DND-41 (cell line): ENCODE measurements at regions not wholly inside any gene's neighbourhood (a gene's known extent, or its start where the extent isn't known, plus 50 kb on each side); places are given as distances from the start of the nearest gene placed in this dataset.

ENCODE experiments used
- ATAC-seq: fragments of 200-7000 bp; cut with Tn5 transposase; 3 replicates; pipeline ENCODE4 v1.9.1; 2021; ENCODE audit warnings: low read depth; ENCODE audit not compliant: insufficient read depth
- DNase-seq: peaks from one replicate; pipeline ENCODE4 v3.0.0-alpha.2; 2020
- H2AFZ ChIP-seq: 2 replicates; pipeline ENCODE4 v1.6.0; 2012; ENCODE audit warnings: low read depth, low read length
- H3K27ac ChIP-seq: 2 replicates; pipeline ENCODE4 v1.5.1; 2012; ENCODE audit warnings: low read length, inconsistent platforms
- H3K27me3 ChIP-seq: fragments of 200-600 bp; sonication (generic); 2 replicates; pipeline ENCODE4 v1.6.0; 2012; ENCODE audit warnings: low read length, mild to moderate bottlenecking, inconsistent platforms; ENCODE audit not compliant: insufficient read depth, poor library complexity
- H3K36me3 ChIP-seq: 2 replicates; pipeline ENCODE4 v1.5.1; 2012; ENCODE audit warnings: low read length, inconsistent platforms; ENCODE audit not compliant: insufficient read depth
- H3K4me1 ChIP-seq: 2 replicates; pipeline ENCODE4 v1.5.1; 2012; ENCODE audit warnings: mild to moderate bottlenecking, low read length; ENCODE audit not compliant: insufficient read depth
- H3K4me2 ChIP-seq: 2 replicates; pipeline ENCODE4 v1.6.0; 2012; ENCODE audit warnings: mild to moderate bottlenecking, moderate library complexity, low read length, inconsistent platforms; ENCODE audit not compliant: insufficient read depth
- H3K4me3 ChIP-seq, 2 experiments: fragments of 200-600 bp in 1 of 2; shearing (Covaris generic) in 1 of 2; 2 replicates each; pipeline ENCODE4 v1.5.1; 2012 to 2016; ENCODE audit warnings: inconsistent platforms in 2 of 2, low read length in 2 of 2, mild to moderate bottlenecking in 2 of 2, low read depth in 1 of 2, moderate library complexity in 1 of 2
- H3K79me2 ChIP-seq: 2 replicates; pipeline ENCODE4 v1.6.0; 2012; ENCODE audit warnings: low read length, inconsistent platforms; ENCODE audit not compliant: insufficient read depth
- H3K9ac ChIP-seq: 2 replicates; pipeline ENCODE4 v1.6.0; 2012; ENCODE audit warnings: low read depth, mild to moderate bottlenecking, inconsistent platforms, low read length, moderate library complexity
- H3K9me3 ChIP-seq: 2 replicates; pipeline ENCODE4 v1.5.1; 2012; ENCODE audit warnings: low read length, moderate library complexity, mild to moderate bottlenecking, inconsistent platforms; ENCODE audit not compliant: insufficient read depth, severe bottlenecking
- H4K20me1 ChIP-seq: 2 replicates; pipeline ENCODE4 v1.6.0; 2012; ENCODE audit warnings: low read length; ENCODE audit not compliant: insufficient read depth
- EZH2 ChIP-seq: IDR thresholded peaks from 3 replicates; pipeline ENCODE4 v1.6.1; 2012; ENCODE audit warnings: borderline replicate concordance, low read depth, mild to moderate bottlenecking, moderate library complexity, low read length, inconsistent platforms; ENCODE audit not compliant: severe bottlenecking
- TF ChIP-seq, protein P1 (sequence below): IDR thresholded peaks from 2 replicates; pipeline ENCODE4 v1.5.1; 2012; ENCODE audit warnings: borderline replicate concordance, low read length, moderate library complexity, mild to moderate bottlenecking; ENCODE audit not compliant: poor library complexity, severe bottlenecking; ENCODE audit errors: extremely low read depth

GRCh38 chrX:84924624-84925023 is 79.1 kb upstream of the APOOL start:
- no peak for DNase-seq
- Histone ChIP-seq H3K9ac (no peak overlapping the region), H2AFZ (no peak overlapping the region), H3K27ac (no peak overlapping the region), H3K4me3 (no peak overlapping the region), H3K4me2 (no peak overlapping the region), H3K36me3 (no peaks in the 10 kb centered on the region), H3K79me2 (no peaks in the 10 kb centered on the region), H3K4me1 (no peaks in the 10 kb centered on the region), H3K9me3 (no peaks in the 10 kb centered on the region), H3K27me3 (no peaks in the 10 kb centered on the region), H4K20me1 (no peaks in the 10 kb centered on the region)
- TF ChIP-seq, protein P1, sequence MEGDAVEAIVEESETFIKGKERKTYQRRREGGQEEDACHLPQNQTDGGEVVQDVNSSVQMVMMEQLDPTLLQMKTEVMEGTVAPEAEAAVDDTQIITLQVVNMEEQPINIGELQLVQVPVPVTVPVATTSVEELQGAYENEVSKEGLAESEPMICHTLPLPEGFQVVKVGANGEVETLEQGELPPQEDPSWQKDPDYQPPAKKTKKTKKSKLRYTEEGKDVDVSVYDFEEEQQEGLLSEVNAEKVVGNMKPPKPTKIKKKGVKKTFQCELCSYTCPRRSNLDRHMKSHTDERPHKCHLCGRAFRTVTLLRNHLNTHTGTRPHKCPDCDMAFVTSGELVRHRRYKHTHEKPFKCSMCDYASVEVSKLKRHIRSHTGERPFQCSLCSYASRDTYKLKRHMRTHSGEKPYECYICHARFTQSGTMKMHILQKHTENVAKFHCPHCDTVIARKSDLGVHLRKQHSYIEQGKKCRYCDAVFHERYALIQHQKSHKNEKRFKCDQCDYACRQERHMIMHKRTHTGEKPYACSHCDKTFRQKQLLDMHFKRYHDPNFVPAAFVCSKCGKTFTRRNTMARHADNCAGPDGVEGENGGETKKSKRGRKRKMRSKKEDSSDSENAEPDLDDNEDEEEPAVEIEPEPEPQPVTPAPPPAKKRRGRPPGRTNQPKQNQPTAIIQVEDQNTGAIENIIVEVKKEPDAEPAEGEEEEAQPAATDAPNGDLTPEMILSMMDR, result no peak
- TF ChIP-seq EZH2, result no peak
- no peak for ATAC-seq

DNA sequence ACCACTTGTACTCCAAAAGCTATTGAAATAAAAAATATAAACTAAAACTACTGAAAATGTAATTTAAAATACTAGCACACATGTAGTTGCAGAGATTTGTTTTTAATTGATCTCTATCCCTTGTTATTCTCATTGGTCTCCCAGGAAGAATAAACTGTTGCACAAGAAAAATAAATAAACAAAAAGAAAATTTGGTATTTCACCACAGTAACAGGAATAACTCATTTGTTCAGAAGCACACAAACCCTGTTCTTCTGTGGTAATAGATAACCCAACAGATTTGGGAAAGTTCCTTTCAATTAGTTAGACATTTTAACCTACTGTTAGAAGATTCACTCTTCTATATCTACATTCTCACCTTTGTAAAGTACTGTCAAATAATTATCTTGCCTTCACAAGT is 70.9 kb upstream of the APOOL start:
- ATAC-seq (no peak), DNase-seq (no peak)
- TF ChIP-seq, protein P1, result no peak
- TF ChIP-seq EZH2, result no peak
- Histone ChIP-seq H3K9ac (no peak overlapping the region), H3K9me3 (no peaks in the 10 kb centered on the region), H3K27me3 (no peaks in the 10 kb centered on the region), H4K20me1 (no peaks in the 10 kb centered on the region), H3K27ac (no peak overlapping the region), H3K36me3 (no peaks in the 10 kb centered on the region), H3K4me2 (no peak overlapping the region), H3K79me2 (no peaks in the 10 kb centered on the region), H3K4me1 (no peaks in the 10 kb centered on the region), H2AFZ (no peak overlapping the region), H3K4me3 (no peak overlapping the region)

GRCh38 chrX:84933956-84934556 is 69.6 kb upstream of the APOOL start:
- ATAC-seq, result no peak
- H3K79me2 ChIP-seq, result no peaks in the 10 kb centered on the region
- DNase-seq, result no peak

More at GRCh38 chrX:84933956-84934556, 69.6 kb upstream of the APOOL start:
- H3K27ac ChIP-seq, result no peak overlapping the region
- no peak overlapping the region for H3K9ac ChIP-seq
- no peaks in the 10 kb centered on the region for H4K20me1 ChIP-seq
- no peaks in the 10 kb centered on the region for H3K9me3 ChIP-seq
- no peaks in the 10 kb centered on the region for H3K27me3 ChIP-seq
- no peaks in the 10 kb centered on the region for H3K36me3 ChIP-seq
- no peak overlapping the region for H3K4me2 ChIP-seq
- H2AFZ ChIP-seq, result no peak overlapping the region
- no peak overlapping the region for H3K4me3 ChIP-seq
- TF ChIP-seq, protein P1, result no peak
- no peak for TF ChIP-seq EZH2
- H3K4me1 ChIP-seq, result no peaks in the 10 kb centered on the region
